ENCODE measurements at regions not wholly inside any gene's neighbourhood (a gene's known extent, or its start where the extent isn't known, plus 50 kb on each side); places are given as distances from the start of the nearest gene placed in this dataset.

- TF ChIP-seq CCAR2 (IDR thresholded peaks at IDR 0.05; ENCODE audit: low read depth, low read length) (no peak), ZSCAN32 (CRISPR knock-in tag; IDR thresholded peaks at IDR 0.05) (no peak), RNF219 (CRISPR knock-in tag; IDR thresholded peaks at IDR 0.05) (no peak), FOXJ3 (CRISPR knock-in tag; IDR thresholded peaks at IDR 0.05) (no peak), SREBF1 (IDR thresholded peaks at IDR 0.05; ENCODE audit: borderline replicate concordance, low read depth, low read length) (no peak)
Measured at GRCh38 chr2:120563616-120564015, 172.1 kb upstream of the GLI2 start (continued).

GRCh38 chr2:120564213-120565094, 171.2 kb upstream of the GLI2 start:
- Histone ChIP-seq H3K79me2 (ENCODE audit: control insufficient read depth, insufficient read depth, low read length) (no peaks in the 10 kb centered on the region), H3K9me3 (replicated peaks; ENCODE audit: control insufficient read depth, insufficient read depth, low read depth, low read length) (no peaks in the 10 kb centered on the region), H2AFZ (ENCODE audit: low read depth, low read length) (no peak overlapping the region), H3K27me3 (ENCODE audit: control insufficient read depth in 2 of 2, insufficient read depth in 2 of 2, low read length in 2 of 2) (peaks cover 9 to 80% of the 10 kb centered on the region in 2 experiments; a peak in 4 of 5 replicates), H3K9me1 (ENCODE audit: control insufficient read depth, insufficient read depth, low read length) (peaks cover under 1% of the 10 kb centered on the region), H3K36me3 (ENCODE audit: control insufficient read depth, insufficient read depth, low read length) (no peaks in the 10 kb centered on the region), H3K9ac (ENCODE audit: insufficient read depth in 1 of 2, low read depth in 2 of 2, low read length in 2 of 2) (no peak overlapping the region), H3K4me1 (replicated peaks in 1 of 2; ENCODE audit: control insufficient read depth in 2 of 2, insufficient read depth in 2 of 2, low read length in 2 of 2) (no peaks in the 10 kb centered on the region), H3K4me2 (ENCODE audit: insufficient read depth, low read length) (no peak overlapping the region), H4K20me1 (replicated peaks; ENCODE audit: control insufficient read depth, insufficient read depth, low read length) (0 out of 2 replicates have a peak, but pooled peaks cover 10% of the 10 kb centered on the region), H3K4me3 (no peak overlapping the region), H3K27ac (ENCODE audit: extremely low read depth, low read depth, low read length) (no peak overlapping the region)
- ChIA-PET CTCF (ENCODE audit: low intra/inter-chr PET ratio) (interaction anchor here (0.5 kb wide), 1 partner anchor 32 kb away, joined by 3 read pairs; no protein-coding TSS in a partner anchor), POLR2A (interaction anchor here (0.6 kb wide), 1 partner anchor 249 kb away, joined by 3 read pairs; no protein-coding TSS in a partner anchor)
- TF ChIP-seq SETDB1 (IDR thresholded peaks at IDR 0.05; ENCODE audit: low read length) (no peak), ETV1 (tag; conservative IDR thresholded peaks at IDR 0.05; ENCODE audit: low read depth) (no peak), RBM34 (IDR thresholded peaks at IDR 0.05; ENCODE audit: borderline replicate concordance, insufficient read depth, low read length) (no peak), USF2 (CRISPR knock-in tag; IDR thresholded peaks at IDR 0.05) (0 out of 2 replicates have a peak, but pooled peaks have one; percentile 2)
- no TSS peak for BruUV-seq (replicated peaks)
- WGBS (ENCODE audit: insufficient coverage, low coverage, missing lambda C conversion rate): under 1% methylated on average over 23 of the region's 23 CpGs
- ATAC-seq (no peak), FAIRE-seq (no peak), DNase-seq (ENCODE audit: extremely low read depth in 1 of 4, low spot score in 3 of 4) (peak in 2 of 4 experiments; percentile 24 to 27)
- in situ Hi-C loops (cut with MboI): no loop called here
- intact Hi-C loops (cut with micrococcal nuclease): no loop called here
